Calu3 (cell line): ENCODE measurements at regions not wholly inside any gene's neighbourhood (a gene's known extent, or its start where the extent isn't known, plus 50 kb on each side); places are given as distances from the start of the nearest gene placed in this dataset.

Source experiments
- BruUV-seq: library from RNA; stranded (reverse); fragments of 400-500 nt; replicated peaks from 2 replicates; lab custom pipeline; 2021; lab: Mats Ljungman, UMichigan
- CTCF ChIA-PET: fragments of 300-600 bp; sonication (Branson Sonifier 250); formaldehyde crosslinking; loops from one replicate; lab custom pipeline; 2022; ENCODE audit warnings: antibody characterized with exemption; lab: Charles Lee
- DNase-seq: peaks from one replicate; pipeline ENCODE4 v3.0.0; 2022
- H3K27ac Mint-ChIP-seq: one replicate; pipeline ENCODE4 v1.8.0; 2022; ENCODE audit warnings: mixed read lengths; ENCODE audit not compliant: unreplicated experiment
- H3K27me3 Mint-ChIP-seq: one replicate; pipeline ENCODE4 v1.8.0; 2022; ENCODE audit warnings: mixed read lengths; ENCODE audit not compliant: unreplicated experiment
- H3K36me3 Mint-ChIP-seq: one replicate; pipeline ENCODE4 v1.8.0; 2022; ENCODE audit warnings: mild to moderate bottlenecking, moderate library complexity, mixed read lengths; ENCODE audit not compliant: insufficient read depth, unreplicated experiment
- H3K4me1 Mint-ChIP-seq: one replicate; pipeline ENCODE4 v1.8.0; 2022; ENCODE audit warnings: mild to moderate bottlenecking, low read depth, mixed read lengths; ENCODE audit not compliant: unreplicated experiment
- H3K4me3 Mint-ChIP-seq: one replicate; pipeline ENCODE4 v1.8.0; 2022; ENCODE audit warnings: mild to moderate bottlenecking, low read depth, moderate library complexity, mixed read lengths; ENCODE audit not compliant: unreplicated experiment
- H3K9me3 Mint-ChIP-seq: one replicate; pipeline ENCODE4 v1.8.0; 2022; ENCODE audit warnings: low read depth, mixed read lengths; ENCODE audit not compliant: unreplicated experiment
- intact Hi-C: fragments of 100-400 bp; cut with micrococcal nuclease; formaldehyde crosslinking; loops from one replicate; pipeline ENCODE4 v1.10.0; 2022; ENCODE audit not compliant: unreplicated experiment
- TF ChIP-seq, protein P1 (sequence below): fragments of 200-600 bp; IDR thresholded peaks from one replicate; pipeline ENCODE4 v1.8.0; 2022; ENCODE audit warnings: antibody characterized with exemption; ENCODE audit not compliant: unreplicated experiment

GRCh38 chr16:73186752-73187601 is 139.0 kb upstream of the ZFHX3 start:
- Mint-ChIP-seq H3K9me3 (no peaks in the 10 kb centered on the region), H3K27me3 (peaks cover 55% of the 10 kb centered on the region), H3K4me3 (no peak overlapping the region), H3K4me1 (no peaks in the 10 kb centered on the region), H3K36me3 (no peaks in the 10 kb centered on the region), H3K27ac (no peak overlapping the region)
- TF ChIP-seq, protein P1, sequence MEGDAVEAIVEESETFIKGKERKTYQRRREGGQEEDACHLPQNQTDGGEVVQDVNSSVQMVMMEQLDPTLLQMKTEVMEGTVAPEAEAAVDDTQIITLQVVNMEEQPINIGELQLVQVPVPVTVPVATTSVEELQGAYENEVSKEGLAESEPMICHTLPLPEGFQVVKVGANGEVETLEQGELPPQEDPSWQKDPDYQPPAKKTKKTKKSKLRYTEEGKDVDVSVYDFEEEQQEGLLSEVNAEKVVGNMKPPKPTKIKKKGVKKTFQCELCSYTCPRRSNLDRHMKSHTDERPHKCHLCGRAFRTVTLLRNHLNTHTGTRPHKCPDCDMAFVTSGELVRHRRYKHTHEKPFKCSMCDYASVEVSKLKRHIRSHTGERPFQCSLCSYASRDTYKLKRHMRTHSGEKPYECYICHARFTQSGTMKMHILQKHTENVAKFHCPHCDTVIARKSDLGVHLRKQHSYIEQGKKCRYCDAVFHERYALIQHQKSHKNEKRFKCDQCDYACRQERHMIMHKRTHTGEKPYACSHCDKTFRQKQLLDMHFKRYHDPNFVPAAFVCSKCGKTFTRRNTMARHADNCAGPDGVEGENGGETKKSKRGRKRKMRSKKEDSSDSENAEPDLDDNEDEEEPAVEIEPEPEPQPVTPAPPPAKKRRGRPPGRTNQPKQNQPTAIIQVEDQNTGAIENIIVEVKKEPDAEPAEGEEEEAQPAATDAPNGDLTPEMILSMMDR, result no peak
- CTCF ChIA-PET, result interaction anchor here (0.8 kb wide), 1 partner anchor 9 kb away, joined by 4 read pairs; no protein-coding TSS in a partner anchor
- no peak for DNase-seq
- intact Hi-C loops, result no loop called here
- no TSS peak for BruUV-seq

DNA sequence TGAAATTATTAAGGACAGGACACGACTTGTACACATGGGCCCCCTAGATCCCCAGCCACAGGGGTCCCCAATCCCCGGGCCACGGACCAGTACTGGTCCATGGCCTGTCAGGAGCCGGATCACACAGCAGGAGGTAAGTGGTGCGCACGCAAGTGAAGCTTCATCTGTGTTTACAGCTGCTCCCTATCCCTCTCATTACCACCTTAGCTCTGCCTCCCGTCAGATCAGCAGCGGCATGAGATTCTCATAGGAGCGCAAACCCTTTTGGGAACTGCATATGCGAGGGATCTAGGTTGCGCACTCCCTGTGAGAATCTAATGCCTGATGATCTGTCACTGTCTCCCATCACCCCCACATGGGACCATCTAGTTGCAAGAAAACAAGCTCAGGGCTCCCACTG is 137.8 kb upstream of the ZFHX3 start:
- TF ChIP-seq, protein P1, result no peak
- intact Hi-C loops, result no loop called here
- BruUV-seq, result no TSS peak
- Mint-ChIP-seq H3K36me3 (no peaks in the 10 kb centered on the region), H3K9me3 (no peaks in the 10 kb centered on the region), H3K27ac (no peak overlapping the region), H3K27me3 (peaks cover 55% of the 10 kb centered on the region), H3K4me1 (no peaks in the 10 kb centered on the region), H3K4me3 (no peak overlapping the region)
- CTCF ChIA-PET, result interaction anchor here (0.5 to 0.7 kb wide), 2 partner anchors 9 to 379 kb away, joined by 3 to 5 read pairs; no protein-coding TSS in a partner anchor
- no peak for DNase-seq

- Mint-ChIP-seq H3K36me3 (no peaks in the 10 kb centered on the region), H3K27me3 (peaks cover 58% of the 10 kb centered on the region), H3K9me3 (no peaks in the 10 kb centered on the region), H3K4me3 (no peak overlapping the region), H3K27ac (no peak overlapping the region), H3K4me1 (no peaks in the 10 kb centered on the region)
- TF ChIP-seq, protein P1, result no peak
- BruUV-seq, result no TSS peak
- intact Hi-C loops, result no loop called here
- DNase-seq, result no peak
- CTCF ChIA-PET, result interaction anchor here (0.9 kb wide), 1 partner anchor 151 kb away, joined by 3 read pairs; no protein-coding TSS in a partner anchor
Observed at GRCh38 chr16:73183611-73184092, 135.7 kb upstream of the ZFHX3 start.

- H3K4me1 Mint-ChIP-seq, result no peaks in the 10 kb centered on the region
- CTCF ChIA-PET, result no interaction called here
- no peaks in the 10 kb centered on the region for H3K9me3 Mint-ChIP-seq
- H3K27ac Mint-ChIP-seq, result no peak overlapping the region
- H3K4me3 Mint-ChIP-seq, result no peak overlapping the region
- TF ChIP-seq, protein P1, result no peak
- H3K27me3 Mint-ChIP-seq, result peaks cover 80% of the 10 kb centered on the region
- H3K36me3 Mint-ChIP-seq, result no peaks in the 10 kb centered on the region
- no TSS peak for BruUV-seq
- intact Hi-C loops, result no loop called here
- DNase-seq, result no peak
Observed at GRCh38 chr16:73179705-73180331, 131.9 kb upstream of the ZFHX3 start.
